ENCODE measurements at regions not wholly inside any gene's neighbourhood (a gene's known extent, or its start where the extent isn't known, plus 50 kb on each side); places are given as distances from the start of the nearest gene placed in this dataset.

DNA sequence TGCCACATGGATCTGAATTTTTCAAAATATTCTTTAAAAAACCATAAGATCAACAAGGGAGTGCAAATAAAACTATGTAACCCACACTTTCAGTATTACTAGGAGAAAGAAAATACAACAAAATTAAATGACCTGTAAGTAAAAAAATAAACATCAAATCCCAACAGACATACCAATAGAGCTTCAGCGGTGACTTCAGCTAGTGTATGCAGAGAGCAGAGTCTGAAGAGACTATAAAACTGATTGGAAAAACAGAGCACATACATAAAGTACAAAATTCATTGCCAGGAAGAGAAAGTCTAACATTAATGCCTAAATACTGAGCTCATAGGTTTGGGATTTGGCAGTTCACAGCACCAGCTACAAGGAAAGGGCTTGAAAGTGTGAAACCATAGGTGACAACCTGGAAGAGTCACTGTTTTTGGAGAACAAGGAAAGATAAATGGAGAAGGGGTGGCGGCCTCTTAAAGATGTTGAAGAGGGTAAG lies 291.1 kb downstream of the LMO7 start:
- H3K79me1 ChIP-seq (ENCODE audit: insufficient read depth, low read depth, low read length, poor library complexity, severe bottlenecking): no peaks in the 10 kb centered on the region
- no peaks in the 10 kb centered on the region for H3K4me1 Mint-ChIP-seq
- TF ChIP-seq, protein P1, sequence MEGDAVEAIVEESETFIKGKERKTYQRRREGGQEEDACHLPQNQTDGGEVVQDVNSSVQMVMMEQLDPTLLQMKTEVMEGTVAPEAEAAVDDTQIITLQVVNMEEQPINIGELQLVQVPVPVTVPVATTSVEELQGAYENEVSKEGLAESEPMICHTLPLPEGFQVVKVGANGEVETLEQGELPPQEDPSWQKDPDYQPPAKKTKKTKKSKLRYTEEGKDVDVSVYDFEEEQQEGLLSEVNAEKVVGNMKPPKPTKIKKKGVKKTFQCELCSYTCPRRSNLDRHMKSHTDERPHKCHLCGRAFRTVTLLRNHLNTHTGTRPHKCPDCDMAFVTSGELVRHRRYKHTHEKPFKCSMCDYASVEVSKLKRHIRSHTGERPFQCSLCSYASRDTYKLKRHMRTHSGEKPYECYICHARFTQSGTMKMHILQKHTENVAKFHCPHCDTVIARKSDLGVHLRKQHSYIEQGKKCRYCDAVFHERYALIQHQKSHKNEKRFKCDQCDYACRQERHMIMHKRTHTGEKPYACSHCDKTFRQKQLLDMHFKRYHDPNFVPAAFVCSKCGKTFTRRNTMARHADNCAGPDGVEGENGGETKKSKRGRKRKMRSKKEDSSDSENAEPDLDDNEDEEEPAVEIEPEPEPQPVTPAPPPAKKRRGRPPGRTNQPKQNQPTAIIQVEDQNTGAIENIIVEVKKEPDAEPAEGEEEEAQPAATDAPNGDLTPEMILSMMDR (conservative IDR thresholded peaks at IDR 0.05): no peak
- H4K8ac ChIP-seq (replicated peaks; ENCODE audit: insufficient read length, low read depth, low read length): no peak overlapping the region
- no peak overlapping the region for H2BK15ac ChIP-seq (ENCODE audit: low read depth, low read length)
- H3K14ac ChIP-seq (ENCODE audit: insufficient read depth, low read length): no peak overlapping the region
- H3K9me3 Mint-ChIP-seq: peaks cover 0 to 9% of the 10 kb centered on the region in 2 experiments; a peak in 1 of 5 replicates
- no peak overlapping the region for H3K4ac ChIP-seq (ENCODE audit: low read depth, low read length)
- H3K56ac ChIP-seq (ENCODE audit: insufficient read length, low read depth, low read length): no peak overlapping the region
- H3K27ac ChIP-seq (ENCODE audit: insufficient read length, low read depth, low read length): no peak overlapping the region
- no CpG with 5 or more reads among the region's 2 CpGs for WGBS (ENCODE audit: extremely low coverage, insufficient read length, low lambda C conversion rate)
- H3K27me3 Mint-ChIP-seq (ENCODE audit: low read depth): no peaks in the 10 kb centered on the region
- H2BK20ac ChIP-seq (ENCODE audit: low read depth, low read length, poor library complexity, severe bottlenecking): no peak overlapping the region
- no peak overlapping the region for H2BK12ac ChIP-seq (ENCODE audit: insufficient read length, low read depth, low read length)
- no peak overlapping the region for H3K18ac ChIP-seq (ENCODE audit: insufficient read length, low read depth, low read length)
- H3K4me1 ChIP-seq (ENCODE audit: insufficient read depth, low read length): no peaks in the 10 kb centered on the region
- no peaks in the 10 kb centered on the region for H3K9me3 ChIP-seq (ENCODE audit: control insufficient read depth, low read depth, low read length)
- no peaks in the 10 kb centered on the region for H4K20me1 ChIP-seq (ENCODE audit: control insufficient read depth, insufficient read depth, insufficient read length)
- H3K4me2 ChIP-seq (ENCODE audit: insufficient read depth, insufficient read length, low read length): no peak overlapping the region
- no peaks in the 10 kb centered on the region for H3K23me2 ChIP-seq (ENCODE audit: insufficient read length, low read depth, low read length, poor library complexity, severe bottlenecking)
- H3T11ph ChIP-seq (ENCODE audit: low read length): no peak overlapping the region
- H4K5ac ChIP-seq (ENCODE audit: insufficient read length, low read depth, low read length): no peak overlapping the region
- no peak overlapping the region for H2BK120ac ChIP-seq (ENCODE audit: low read depth, low read length, poor library complexity, severe bottlenecking)
- no peak for DNase-seq
- no peaks in the 10 kb centered on the region for H3K79me2 ChIP-seq (ENCODE audit: insufficient read depth, low read length)
- H2AFZ ChIP-seq (ENCODE audit: low read length): no peak overlapping the region
- no peak overlapping the region for H3K23ac ChIP-seq (ENCODE audit: insufficient read length, low read depth, low read length)
- no peaks in the 10 kb centered on the region for H3K27me3 ChIP-seq (ENCODE audit: insufficient read depth, low read length)
- H3K27ac Mint-ChIP-seq: no peak overlapping the region
- no peak overlapping the region for H3K4me3 Mint-ChIP-seq
- no peak overlapping the region for H3K9ac ChIP-seq (ENCODE audit: extremely low read depth, insufficient read length, low read length)
- H2BK5ac ChIP-seq (ENCODE audit: insufficient read length, low read length): no peak overlapping the region
- no peaks in the 10 kb centered on the region for H3K36me3 Mint-ChIP-seq (ENCODE audit: insufficient read depth in 1 of 3, low read depth in 3 of 3)
- H2AK5ac ChIP-seq (ENCODE audit: insufficient read length, low read length): no peak overlapping the region
- H4K91ac ChIP-seq (ENCODE audit: insufficient read length, low read depth, low read length): no peak overlapping the region
